Stimulated activated naive B cell treated with anti-CD40 and anti-IgM and Interleukin-4, amounts not matched to agents 10 μg/mL and 1 μg/mL and 100 μg/mL, for 72 hours (primary cell): ENCODE measurements at regions not wholly inside any gene's neighbourhood (a gene's known extent, or its start where the extent isn't known, plus 50 kb on each side); places are given as distances from the start of the nearest gene placed in this dataset.
"Not testable (repeated sequence)": the region's sequence is repeated elsewhere in the genome, so short reads cannot be mapped to it uniquely, and the experiment has no call there.

Experiments
- ATAC-seq, 2 donors: fragments of 150-1000 bp; cut with Tn5 transposase; replicated peaks; 2 replicates each; pipeline ENCODE4 v1.10.0; 2021; ENCODE audit warnings: moderate library complexity in 1 of 2
- DNase-seq: peaks from one replicate; pipeline ENCODE4 v3.0.0; 2021
- H3K27ac Mint-ChIP-seq: one replicate; pipeline ENCODE4 v1.8.0; 2022; ENCODE audit warnings: mild to moderate bottlenecking, mixed read lengths
- H3K27me3 Mint-ChIP-seq, 2 donors: one replicate each; pipeline ENCODE4 v1.8.0; 2022; ENCODE audit warnings: mixed read lengths in 2 of 2
- H3K36me3 Mint-ChIP-seq, 2 donors: one replicate each; pipeline ENCODE4 v1.8.0; 2022; ENCODE audit warnings: mixed read lengths in 2 of 2, mild to moderate bottlenecking in 1 of 2
- H3K4me1 Mint-ChIP-seq, 2 donors: one replicate each; pipeline ENCODE4 v1.8.0; 2022; ENCODE audit warnings: mixed read lengths in 2 of 2, mild to moderate bottlenecking in 1 of 2
- H3K4me3 Mint-ChIP-seq, 2 donors: one replicate each; pipeline ENCODE4 v1.8.0; 2022; ENCODE audit warnings: mild to moderate bottlenecking in 2 of 2, mixed read lengths in 2 of 2, moderate library complexity in 1 of 2
- H3K9me3 Mint-ChIP-seq, 2 donors: one replicate each; pipeline ENCODE4 v1.8.0; 2022; ENCODE audit warnings: mixed read lengths in 2 of 2, mild to moderate bottlenecking in 1 of 2

DNA sequence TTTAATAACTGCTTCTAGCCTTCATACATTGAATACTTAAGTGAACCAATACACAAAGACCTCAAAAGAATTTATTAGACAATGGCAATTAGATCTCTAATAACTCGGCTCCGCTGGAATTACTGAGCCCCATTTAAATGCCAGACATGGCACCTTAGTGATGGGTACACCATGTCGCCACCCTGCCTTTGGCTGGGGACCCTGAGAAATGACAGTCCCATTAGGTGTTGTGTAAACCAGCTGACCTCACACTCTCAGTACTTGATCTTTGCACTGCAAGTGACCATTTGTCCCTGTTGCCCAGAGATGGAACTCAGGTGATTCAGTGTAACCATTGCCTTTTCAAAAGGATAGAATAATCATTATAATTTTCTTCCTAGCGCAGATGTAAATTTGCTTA lies 144.6 kb upstream of the SMARCAD1 start:
- Mint-ChIP-seq H3K9me3 (peaks cover 0 to 6% of the 10 kb centered on the region in 2 donors), H3K27me3 (no peaks in the 10 kb centered on the region), H3K4me3 (no peak overlapping the region), H3K4me1 (no peaks in the 10 kb centered on the region), H3K36me3 (no peaks in the 10 kb centered on the region), H3K27ac (no peak overlapping the region)
- no peak for DNase-seq
- ATAC-seq = no peak

DNA sequence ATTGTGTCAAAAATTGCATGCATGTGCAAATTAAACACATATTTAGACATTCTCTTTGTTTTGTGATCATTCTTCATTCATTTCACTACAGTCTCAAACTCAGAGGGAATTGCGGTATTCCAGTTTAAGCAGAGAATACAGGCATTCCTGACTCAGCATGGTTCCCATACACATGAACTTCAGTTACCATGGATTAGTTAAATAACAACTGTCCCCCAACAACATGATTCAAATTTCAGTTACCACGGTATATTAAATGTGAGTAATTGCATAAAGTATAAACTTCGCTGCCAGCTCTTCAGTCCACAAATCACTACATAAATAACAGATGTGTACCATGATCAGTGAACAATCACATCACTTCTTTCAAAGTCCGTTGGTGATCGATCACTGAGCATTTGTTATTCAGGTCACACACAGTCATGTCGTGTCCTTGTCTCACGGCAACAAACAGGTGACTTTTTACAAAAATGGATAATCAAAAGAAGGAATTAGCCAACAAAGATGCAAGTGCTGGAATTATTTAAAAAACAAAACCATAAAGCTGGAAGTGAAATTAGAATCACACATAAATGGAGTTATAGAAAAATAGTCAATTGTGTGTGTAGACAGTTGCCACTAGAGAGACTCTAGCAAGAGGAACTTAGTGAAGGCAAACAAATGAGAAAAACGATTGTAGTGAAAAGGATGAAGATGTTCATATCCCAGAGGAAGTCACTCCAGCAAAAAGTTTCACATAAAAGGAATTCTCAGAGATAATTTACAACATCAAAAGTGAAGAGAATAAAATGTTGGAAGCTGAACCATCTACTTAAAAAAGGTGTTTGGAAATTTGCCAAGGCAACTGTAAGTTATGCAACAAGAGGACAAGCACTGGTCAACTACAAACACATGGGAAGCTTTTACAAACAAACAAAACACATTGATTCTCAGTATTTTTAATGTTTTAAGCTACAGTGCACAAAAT lies 138.6 kb upstream of the SMARCAD1 start:
- no peaks in the 10 kb centered on the region for H3K36me3 Mint-ChIP-seq
- no peaks in the 10 kb centered on the region for H3K27me3 Mint-ChIP-seq
- H3K4me3 Mint-ChIP-seq = no peak overlapping the region
- H3K27ac Mint-ChIP-seq = no peak overlapping the region
- ATAC-seq (no peak), DNase-seq (no peak)
- H3K4me1 Mint-ChIP-seq = no peaks in the 10 kb centered on the region
- peaks cover 0 to 6% of the 10 kb centered on the region in 2 donors for H3K9me3 Mint-ChIP-seq

GRCh38 chr4:94076498-94076897 lies 131.2 kb upstream of the SMARCAD1 start:
- DNase-seq (no peak), ATAC-seq (no peak)
- Mint-ChIP-seq H3K36me3 (no peaks in the 10 kb centered on the region), H3K4me1 (no peaks in the 10 kb centered on the region), H3K9me3 (no peaks in the 10 kb centered on the region), H3K27me3 (no peaks in the 10 kb centered on the region), H3K27ac (no peak overlapping the region), H3K4me3 (no peak overlapping the region)

GRCh38 chr4:94084155-94084554 lies 123.5 kb upstream of the SMARCAD1 start:
- Mint-ChIP-seq H3K27ac (no peak overlapping the region), H3K4me1 (no peaks in the 10 kb centered on the region), H3K9me3 (peaks cover 9 to 15% of the 10 kb centered on the region in 2 donors), H3K27me3 (no peaks in the 10 kb centered on the region), H3K4me3 (no peak overlapping the region), H3K36me3 (peaks cover 2% of the 10 kb centered on the region in 2 donors)
- ATAC-seq (no peak), DNase-seq (no peak)

GRCh38 chr4:94099141-94099540 lies 108.5 kb upstream of the SMARCAD1 start:
- not testable (repeated sequence) for H3K4me1 Mint-ChIP-seq, H3K27me3 Mint-ChIP-seq, H3K9me3 Mint-ChIP-seq, ATAC-seq, H3K4me3 Mint-ChIP-seq, H3K36me3 Mint-ChIP-seq, DNase-seq, H3K27ac Mint-ChIP-seq

- H3K36me3 Mint-ChIP-seq = no peaks in the 10 kb centered on the region
- H3K4me1 Mint-ChIP-seq = no peaks in the 10 kb centered on the region
- H3K9me3 Mint-ChIP-seq = peaks cover 0 to 2% of the 10 kb centered on the region in 2 donors
- DNase-seq (no peak), ATAC-seq (no peak)
- no peak overlapping the region for H3K27ac Mint-ChIP-seq
- H3K4me3 Mint-ChIP-seq = no peak overlapping the region
- H3K27me3 Mint-ChIP-seq = no peaks in the 10 kb centered on the region
Observed at GRCh38 chr4:94112644-94113043, 95.0 kb upstream of the SMARCAD1 start.

DNA sequence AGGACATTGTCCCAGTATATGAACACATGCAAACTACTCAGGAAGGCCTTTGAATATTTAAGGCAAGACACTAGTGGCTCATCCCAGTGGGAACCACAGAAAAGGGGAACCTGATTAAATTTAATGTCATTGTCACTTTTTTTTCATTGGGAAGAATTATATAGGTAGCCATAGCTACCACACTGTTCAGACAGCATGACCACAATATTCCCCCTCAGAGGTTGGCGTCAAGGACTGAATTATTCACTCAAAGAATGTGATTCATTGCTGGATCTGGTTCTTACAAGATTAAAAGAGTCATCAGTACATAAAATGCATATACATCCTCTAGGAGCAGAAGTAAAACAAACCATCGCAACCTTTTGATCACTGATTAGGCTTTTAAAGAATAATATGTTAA lies 92.0 kb upstream of the SMARCAD1 start:
- no peaks in the 10 kb centered on the region for H3K4me1 Mint-ChIP-seq
- ATAC-seq (no peak), DNase-seq (no peak)
- H3K27ac Mint-ChIP-seq = no peak overlapping the region
- no peaks in the 10 kb centered on the region for H3K27me3 Mint-ChIP-seq
- no peaks in the 10 kb centered on the region for H3K36me3 Mint-ChIP-seq
- H3K9me3 Mint-ChIP-seq = no peaks in the 10 kb centered on the region
- H3K4me3 Mint-ChIP-seq = no peak overlapping the region

DNA sequence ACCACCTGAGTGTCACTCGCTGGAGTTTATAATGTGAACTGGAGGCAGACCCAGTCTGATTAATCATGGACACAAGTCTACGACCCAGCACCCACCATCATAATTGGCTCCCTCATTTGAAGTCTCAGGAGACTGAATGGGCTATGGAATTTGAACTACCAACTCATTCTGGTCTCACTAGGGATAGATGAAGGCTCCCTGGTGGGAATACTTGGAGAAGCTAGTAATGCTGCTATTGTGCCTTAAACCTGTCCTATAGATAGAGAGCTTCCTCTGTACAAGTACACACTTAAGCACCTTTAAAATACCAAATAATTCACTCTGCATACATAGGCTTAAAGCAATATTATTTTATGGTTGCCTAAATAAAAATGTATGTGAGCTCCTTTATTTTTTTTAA lies 90.8 kb upstream of the SMARCAD1 start:
- H3K27me3 Mint-ChIP-seq = no peaks in the 10 kb centered on the region
- no peaks in the 10 kb centered on the region for H3K4me1 Mint-ChIP-seq
- ATAC-seq (no peak), DNase-seq (no peak)
- H3K27ac Mint-ChIP-seq = no peak overlapping the region
- no peaks in the 10 kb centered on the region for H3K9me3 Mint-ChIP-seq
- H3K4me3 Mint-ChIP-seq = no peak overlapping the region
- H3K36me3 Mint-ChIP-seq = no peaks in the 10 kb centered on the region

- ATAC-seq (no peak), DNase-seq (no peak)
- Mint-ChIP-seq H3K27ac (no peak overlapping the region), H3K27me3 (no peaks in the 10 kb centered on the region), H3K36me3 (no peaks in the 10 kb centered on the region), H3K4me3 (no peak overlapping the region), H3K4me1 (no peaks in the 10 kb centered on the region), H3K9me3 (no peaks in the 10 kb centered on the region)
Observed at GRCh38 chr4:94126669-94127068, 81.0 kb upstream of the SMARCAD1 start.

- H3K4me1 Mint-ChIP-seq = no peaks in the 10 kb centered on the region
- ATAC-seq = peak; percentile 44 to 45
- H3K27ac Mint-ChIP-seq = no peak overlapping the region
- no peaks in the 10 kb centered on the region for H3K27me3 Mint-ChIP-seq
- H3K9me3 Mint-ChIP-seq = peaks cover 2 to 3% of the 10 kb centered on the region in 2 donors
- H3K36me3 Mint-ChIP-seq = no peaks in the 10 kb centered on the region
- no peak for DNase-seq
- H3K4me3 Mint-ChIP-seq = no peak overlapping the region
Observed at GRCh38 chr4:94127707-94128328, 79.8 kb upstream of the SMARCAD1 start.

DNA sequence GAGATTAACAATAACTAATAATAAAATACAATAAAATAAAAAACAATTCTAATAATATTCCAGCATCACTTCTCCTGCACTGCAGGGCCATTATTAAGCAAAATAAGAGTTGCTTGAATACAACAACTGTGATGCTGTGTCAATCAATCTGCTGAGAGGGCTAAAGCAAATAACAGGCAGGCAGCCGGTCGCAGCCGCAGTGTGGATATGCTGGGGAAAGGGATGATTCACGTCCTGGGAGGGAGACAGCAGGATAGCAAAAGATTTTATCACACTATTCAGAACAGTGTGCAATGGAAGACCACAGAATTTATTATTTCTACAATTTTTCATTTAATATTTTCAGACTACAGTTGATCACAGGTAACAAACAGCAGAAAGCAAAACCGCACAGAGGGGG lies 76.5 kb upstream of the SMARCAD1 start:
- no peak for DNase-seq
- Mint-ChIP-seq H3K27ac (no peak overlapping the region), H3K36me3 (no peaks in the 10 kb centered on the region), H3K27me3 (peaks cover 0 to under 1% of the 10 kb centered on the region in 2 donors), H3K4me3 (no peak overlapping the region), H3K4me1 (no peaks in the 10 kb centered on the region), H3K9me3 (peaks cover 3 to 4% of the 10 kb centered on the region in 2 donors)
- ATAC-seq = no peak

DNA sequence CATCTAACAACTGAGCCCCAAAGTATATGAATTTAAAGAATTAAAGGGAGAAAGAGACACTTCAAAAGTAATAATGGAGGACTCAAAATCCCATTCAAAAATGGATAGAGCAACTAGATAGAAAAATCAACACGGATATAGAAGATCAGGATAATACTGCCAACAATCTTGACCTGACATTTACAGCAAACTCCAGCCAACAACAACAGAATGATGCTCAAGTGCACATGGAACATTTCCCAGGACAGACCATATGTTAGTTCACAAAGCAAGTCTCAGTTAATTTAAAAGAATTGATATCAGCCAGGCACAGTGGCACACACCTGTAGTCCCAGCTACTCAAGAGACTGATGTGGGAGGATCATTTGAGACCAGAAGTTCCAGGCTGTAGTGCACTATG lies 72.0 kb upstream of the SMARCAD1 start:
- Mint-ChIP-seq H3K4me1 (no peaks in the 10 kb centered on the region), H3K4me3 (no peak overlapping the region), H3K27ac (no peak overlapping the region), H3K36me3 (no peaks in the 10 kb centered on the region), H3K9me3 (peaks cover 3 to 4% of the 10 kb centered on the region in 2 donors), H3K27me3 (peaks cover 0 to 6% of the 10 kb centered on the region in 2 donors)
- DNase-seq (no peak), ATAC-seq (no peak)

DNA sequence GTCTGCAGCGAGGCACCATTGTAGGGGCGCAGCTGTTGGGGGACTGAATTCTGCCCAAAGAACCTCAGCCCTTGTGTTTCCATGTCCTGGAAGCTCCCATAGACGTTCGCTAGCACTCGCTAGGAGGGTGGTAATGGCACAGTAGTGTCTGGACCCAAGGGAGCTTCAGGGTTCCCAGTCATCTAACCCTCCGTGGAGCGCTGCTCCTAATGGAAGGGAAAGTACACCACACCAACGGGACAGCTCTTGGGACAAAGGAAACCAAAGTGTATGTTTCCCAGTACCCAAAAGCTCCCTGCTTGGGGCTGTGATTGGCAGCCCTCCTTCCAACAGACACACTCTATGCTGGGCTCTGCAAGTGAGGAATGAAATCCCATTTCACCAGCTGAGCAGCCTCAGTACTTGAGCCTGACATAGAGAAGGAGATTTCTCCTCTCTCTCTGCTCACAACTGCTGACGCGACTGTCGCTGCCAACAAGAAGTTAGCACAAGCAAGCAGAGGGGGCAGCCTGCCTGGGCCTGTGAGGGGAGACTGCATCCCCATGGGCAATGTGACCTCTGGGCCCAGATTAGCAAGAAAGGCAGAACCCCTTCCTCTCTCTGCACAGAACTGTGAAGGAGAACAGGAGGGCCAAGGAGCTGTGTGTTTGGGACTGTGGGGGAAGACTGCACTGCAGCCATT lies 67.6 kb upstream of the SMARCAD1 start:
- Mint-ChIP-seq H3K4me1 (no peaks in the 10 kb centered on the region), H3K36me3 (no peaks in the 10 kb centered on the region), H3K27ac (no peak overlapping the region), H3K4me3 (no peak overlapping the region), H3K9me3 (peaks cover 0 to 4% of the 10 kb centered on the region in 2 donors), H3K27me3 (peaks cover 0 to 6% of the 10 kb centered on the region in 2 donors)
- DNase-seq = no peak
- ATAC-seq = peak; percentile 23 to 25

DNA sequence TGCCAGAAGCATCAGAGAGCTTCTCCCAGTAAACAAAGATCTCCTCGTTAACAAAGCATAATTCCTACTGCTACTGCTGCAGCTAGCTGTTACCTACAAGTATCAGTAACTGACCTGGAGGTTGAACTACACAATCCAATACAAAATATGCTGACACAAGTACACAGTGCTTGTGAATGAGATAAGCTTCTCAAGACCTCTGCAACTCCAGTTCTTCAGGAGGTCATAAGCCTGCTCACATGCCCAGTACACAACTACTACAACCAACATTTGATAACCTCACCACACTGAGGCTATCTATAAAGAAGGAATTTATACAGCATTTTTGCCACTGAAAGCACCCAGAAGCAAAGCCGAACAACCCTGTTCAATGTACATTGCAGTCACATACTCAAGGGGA lies 66.7 kb upstream of the SMARCAD1 start:
- Mint-ChIP-seq H3K27me3 (peaks cover 0 to 6% of the 10 kb centered on the region in 2 donors), H3K4me3 (no peak overlapping the region), H3K36me3 (no peaks in the 10 kb centered on the region), H3K4me1 (no peaks in the 10 kb centered on the region), H3K9me3 (peaks cover 0 to 4% of the 10 kb centered on the region in 2 donors), H3K27ac (no peak overlapping the region)
- ATAC-seq (no peak), DNase-seq (no peak)
